ENCODE measurements at regions not wholly inside any gene's neighbourhood (a gene's known extent, or its start where the extent isn't known, plus 50 kb on each side); places are given as distances from the start of the nearest gene placed in this dataset.

DNA sequence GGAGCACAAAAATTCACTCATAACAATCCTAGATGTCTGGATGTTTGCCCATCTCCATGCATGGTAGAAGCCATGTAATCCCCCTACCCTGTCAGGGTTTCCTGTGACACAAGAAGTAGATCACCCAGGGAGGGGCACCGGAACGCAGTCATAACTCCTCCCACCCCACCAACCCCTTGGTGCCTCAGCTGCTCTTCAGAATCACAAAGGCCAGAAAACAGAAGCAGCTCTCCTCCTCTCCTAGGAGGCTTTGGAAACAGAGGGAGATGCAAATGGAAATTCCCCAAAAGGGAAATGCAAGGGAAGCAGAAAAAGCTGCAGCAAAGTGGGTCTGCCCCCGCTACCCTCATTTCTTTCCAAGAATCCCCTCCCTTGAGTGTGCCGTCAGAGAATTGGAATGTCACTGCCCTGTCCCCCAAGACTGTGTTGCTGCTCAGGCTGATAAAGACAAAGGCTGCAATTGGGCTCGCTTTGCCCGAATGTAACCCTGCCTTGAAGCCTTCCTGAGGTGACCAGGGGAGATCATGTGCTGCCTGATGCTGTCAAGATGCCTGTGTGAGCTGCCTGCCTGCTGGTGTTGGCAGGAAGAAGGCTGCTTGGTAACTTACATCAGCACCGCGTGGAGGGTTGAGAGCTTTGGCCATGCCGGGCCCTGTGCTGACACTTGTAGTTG, 65.5 kb upstream of the ABCA1 start:
- TF ChIP-seq, protein P1, sequence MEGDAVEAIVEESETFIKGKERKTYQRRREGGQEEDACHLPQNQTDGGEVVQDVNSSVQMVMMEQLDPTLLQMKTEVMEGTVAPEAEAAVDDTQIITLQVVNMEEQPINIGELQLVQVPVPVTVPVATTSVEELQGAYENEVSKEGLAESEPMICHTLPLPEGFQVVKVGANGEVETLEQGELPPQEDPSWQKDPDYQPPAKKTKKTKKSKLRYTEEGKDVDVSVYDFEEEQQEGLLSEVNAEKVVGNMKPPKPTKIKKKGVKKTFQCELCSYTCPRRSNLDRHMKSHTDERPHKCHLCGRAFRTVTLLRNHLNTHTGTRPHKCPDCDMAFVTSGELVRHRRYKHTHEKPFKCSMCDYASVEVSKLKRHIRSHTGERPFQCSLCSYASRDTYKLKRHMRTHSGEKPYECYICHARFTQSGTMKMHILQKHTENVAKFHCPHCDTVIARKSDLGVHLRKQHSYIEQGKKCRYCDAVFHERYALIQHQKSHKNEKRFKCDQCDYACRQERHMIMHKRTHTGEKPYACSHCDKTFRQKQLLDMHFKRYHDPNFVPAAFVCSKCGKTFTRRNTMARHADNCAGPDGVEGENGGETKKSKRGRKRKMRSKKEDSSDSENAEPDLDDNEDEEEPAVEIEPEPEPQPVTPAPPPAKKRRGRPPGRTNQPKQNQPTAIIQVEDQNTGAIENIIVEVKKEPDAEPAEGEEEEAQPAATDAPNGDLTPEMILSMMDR (IDR thresholded peaks at IDR 0.05) = no peak
- peak; percentile 86 to 93 for TF ChIP-seq POLR2AphosphoS5 (IDR thresholded peaks at IDR 0.05)

Data from esophagus muscularis mucosa (tissue), 3 donors.